Kidney tubule cell (primary cell): ENCODE measurements at regions not wholly inside any gene's neighbourhood (a gene's known extent, or its start where the extent isn't known, plus 50 kb on each side); places are given as distances from the start of the nearest gene placed in this dataset.

Experiments used
- DNase-seq: peaks from one replicate; pipeline ENCODE4 v3.0.0-alpha.2; 2018; ENCODE audit warnings: low spot score

- no peak for DNase-seq
Measured at GRCh38 chr9:94159069-94159939, 75.0 kb downstream of the PTPDC1 start.

DNA sequence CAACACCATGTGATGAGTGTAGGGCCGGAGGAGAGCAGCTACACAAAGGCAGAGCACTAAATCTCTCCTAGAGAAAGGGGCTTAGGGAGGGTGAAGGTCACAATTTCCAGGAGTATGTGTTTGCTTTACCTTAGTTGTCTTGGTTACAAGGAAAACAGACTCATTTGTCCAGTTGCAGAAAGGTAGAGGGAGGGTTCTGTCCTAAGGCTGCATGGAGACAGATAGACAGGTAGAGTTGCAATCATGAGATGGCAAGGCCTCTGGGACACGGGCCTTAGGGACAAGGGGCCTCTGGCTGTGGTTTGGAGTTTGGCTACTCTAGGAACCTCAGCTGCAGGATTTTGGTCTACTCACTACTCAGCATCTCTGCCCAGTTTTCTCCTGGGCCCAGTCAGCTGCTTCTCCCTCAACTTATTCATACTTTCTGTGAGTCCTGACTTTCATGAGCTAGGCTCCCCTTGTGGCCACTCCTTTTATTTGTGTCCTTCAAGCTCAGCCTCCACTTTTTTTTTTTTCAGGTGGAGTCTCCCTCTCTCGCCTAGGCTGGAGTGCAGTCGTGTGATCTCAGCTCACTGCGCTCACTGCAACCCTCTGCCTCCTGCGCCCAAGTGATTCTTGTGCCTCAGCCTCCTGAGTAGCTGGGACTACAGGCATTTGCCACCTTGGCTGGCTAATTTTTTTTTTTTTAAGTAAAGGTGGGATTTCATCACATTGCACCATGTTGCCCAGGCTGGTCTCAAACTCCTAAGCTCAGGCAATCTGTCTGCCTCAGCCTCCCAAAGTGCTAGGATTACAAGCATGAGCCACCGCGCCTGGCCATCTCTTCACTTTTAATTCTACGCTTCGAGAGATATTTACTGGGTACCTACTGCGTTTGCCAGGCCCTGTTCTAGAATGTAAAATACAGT, 76.6 kb downstream of the PTPDC1 start:
- DNase-seq = no peak

GRCh38 chr9:94161673-94162072, 77.4 kb downstream of the PTPDC1 start:
- DNase-seq = no peak

GRCh38 chr9:94164806-94165549, 80.7 kb downstream of the PTPDC1 start:
- no peak for DNase-seq

DNA sequence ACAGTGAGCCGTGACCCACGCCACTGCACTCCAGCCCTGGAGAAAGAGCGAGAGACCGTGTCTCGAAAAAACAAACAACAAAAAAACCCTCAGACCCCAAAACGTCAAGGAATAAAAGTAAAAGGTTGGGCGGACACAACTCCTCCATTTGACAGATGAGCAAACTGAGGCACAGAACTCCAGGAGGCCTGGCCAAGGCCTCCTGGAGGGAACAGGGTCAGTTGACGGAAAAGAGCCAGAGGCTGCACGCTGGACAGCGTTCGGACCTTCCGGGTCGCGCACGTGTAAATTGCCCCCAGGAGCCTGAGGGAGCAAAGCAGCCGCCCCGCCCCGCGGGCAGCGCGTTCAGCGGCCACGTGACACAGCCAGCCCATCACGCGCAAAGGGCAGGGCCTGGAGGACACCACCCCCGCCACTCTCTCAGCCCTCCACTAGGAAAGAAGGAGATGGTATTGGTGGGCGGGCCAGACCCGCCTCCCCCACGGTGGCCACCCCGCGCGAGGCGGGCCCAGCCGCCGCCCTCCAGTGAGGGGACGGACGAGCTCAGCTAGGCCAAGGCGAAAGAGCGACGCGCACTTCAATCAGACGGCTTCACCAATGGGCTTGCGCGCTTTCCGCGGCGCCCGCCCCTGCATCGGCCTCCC, 81.5 kb downstream of the PTPDC1 start:
- peak; percentile 99 for DNase-seq

DNA sequence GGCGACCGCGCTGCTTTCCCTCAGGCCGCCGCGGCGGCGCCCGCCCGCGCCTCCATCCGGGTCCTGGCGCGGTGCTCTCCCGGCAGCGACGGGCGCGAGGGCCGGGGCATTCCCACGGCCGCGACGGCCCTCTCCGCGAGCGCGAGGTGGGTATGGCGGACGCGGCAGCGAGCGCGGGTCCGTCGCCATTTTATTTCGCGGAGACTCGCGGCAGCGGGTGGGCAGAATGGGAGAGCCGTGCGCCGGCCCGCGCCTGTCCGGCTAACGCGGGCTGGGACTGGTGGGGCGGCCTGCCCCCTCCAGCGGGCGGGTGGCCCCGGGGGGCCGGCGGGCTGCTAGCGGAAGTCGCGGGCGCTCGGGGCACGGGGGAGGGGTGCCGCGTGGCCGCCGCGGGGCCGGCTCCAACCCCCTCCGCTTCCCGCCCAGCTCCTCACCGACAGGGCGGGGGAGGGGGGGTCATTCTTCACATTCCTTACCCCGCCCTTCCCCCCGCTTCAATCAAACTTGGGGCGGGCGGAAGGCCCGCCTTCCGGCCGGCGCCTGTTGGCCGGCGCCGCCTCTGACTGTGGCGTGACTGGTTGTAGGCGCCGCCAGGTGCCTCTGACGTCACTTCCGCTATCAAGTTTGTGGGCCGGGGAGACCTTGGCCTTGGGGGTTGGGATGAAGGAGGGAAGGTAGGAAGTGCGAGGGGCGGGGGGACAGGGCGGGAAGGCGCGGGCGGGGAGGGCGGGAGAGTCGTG, 82.1 kb downstream of the PTPDC1 start:
- peak; percentile 99 for DNase-seq

- no peak for DNase-seq
Measured at GRCh38 chr9:94166976-94167346, 82.7 kb downstream of the PTPDC1 start.

DNA sequence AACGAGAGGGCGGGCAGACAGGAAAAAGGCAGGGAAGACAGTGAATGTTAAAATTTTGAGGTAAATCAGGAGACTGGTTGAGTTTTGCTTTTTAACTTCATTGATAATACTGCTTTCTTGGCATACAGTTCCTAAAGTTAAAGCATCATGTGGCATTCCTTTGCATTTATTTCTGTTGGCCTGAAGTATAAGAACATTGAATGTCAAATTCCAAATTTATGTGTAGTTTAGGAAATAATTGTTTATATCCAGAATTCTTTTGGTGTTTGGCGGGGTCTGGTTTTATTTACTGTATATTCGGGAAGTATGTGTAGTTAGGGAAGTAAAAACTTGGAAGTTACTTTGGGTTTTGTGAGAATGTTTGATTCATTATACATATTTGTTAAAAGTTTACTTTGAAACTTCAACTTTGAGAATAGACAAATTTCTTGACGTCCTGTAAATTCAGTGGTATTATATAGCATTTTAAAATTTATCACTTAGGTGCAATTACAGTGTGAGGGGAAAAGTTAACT, 83.2 kb downstream of the PTPDC1 start:
- DNase-seq = no peak

DNA sequence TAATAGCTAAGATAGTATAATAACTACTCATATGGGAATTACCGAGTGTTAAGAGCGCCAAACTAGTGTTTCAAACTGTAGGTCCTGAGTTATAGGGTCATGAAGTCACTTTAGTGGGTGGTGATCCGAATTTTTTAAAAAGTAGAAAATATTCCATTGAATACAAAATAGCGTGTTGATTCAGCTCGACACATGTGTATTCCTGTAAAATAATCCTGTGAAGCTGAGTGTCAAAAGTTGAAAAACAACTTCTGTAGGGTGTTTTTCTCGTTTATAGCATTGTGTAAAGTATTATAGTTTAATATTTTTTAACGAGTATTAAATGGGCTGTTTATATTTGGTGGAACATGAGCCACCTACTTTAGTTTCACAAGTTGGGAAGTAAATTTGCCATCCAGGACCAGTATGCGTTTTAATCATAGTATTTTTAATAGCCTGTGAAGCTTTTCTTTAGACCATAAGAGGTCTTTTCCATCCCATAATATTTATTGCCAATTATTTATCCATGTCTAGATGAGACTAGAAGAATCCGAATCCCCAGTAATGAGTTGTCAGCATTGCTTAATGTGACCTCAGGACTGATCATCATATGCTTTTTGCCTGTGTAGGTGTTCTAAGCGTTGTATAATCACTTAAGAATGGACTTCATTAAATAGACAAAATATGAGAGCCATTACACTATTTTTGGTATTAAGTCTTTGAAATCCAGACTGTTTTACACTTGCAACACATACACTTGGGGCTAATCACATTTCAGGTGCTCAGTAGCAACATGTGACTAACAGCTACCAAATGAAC, 84.1 kb downstream of the PTPDC1 start:
- peak; percentile 33 for DNase-seq

GRCh38 chr9:94169968-94170367, 85.7 kb downstream of the PTPDC1 start:
- no peak for DNase-seq

- DNase-seq = no peak
Measured at GRCh38 chr9:94173632-94174031, 85.5 kb upstream of the ZNF169 start.

DNA sequence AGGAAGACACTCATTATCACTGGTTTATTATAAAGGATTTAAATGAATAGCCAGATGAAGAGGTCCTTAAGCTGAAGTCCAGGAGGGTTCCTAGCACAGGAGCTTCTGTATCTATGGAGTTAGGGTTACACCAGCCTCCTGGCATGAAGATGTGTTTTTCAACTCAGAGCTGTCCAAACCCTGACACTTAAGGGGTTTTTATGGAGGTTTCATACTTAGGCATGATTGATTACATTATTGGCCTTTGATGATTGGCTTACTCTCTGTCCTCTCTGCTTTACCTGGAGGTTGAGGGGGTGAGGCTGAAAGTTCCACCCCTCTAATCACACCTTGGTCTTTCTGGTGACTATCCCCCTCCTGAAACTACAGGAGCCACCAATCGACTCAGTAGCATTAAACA, 84.9 kb upstream of the ZNF169 start:
- no peak for DNase-seq

DNA sequence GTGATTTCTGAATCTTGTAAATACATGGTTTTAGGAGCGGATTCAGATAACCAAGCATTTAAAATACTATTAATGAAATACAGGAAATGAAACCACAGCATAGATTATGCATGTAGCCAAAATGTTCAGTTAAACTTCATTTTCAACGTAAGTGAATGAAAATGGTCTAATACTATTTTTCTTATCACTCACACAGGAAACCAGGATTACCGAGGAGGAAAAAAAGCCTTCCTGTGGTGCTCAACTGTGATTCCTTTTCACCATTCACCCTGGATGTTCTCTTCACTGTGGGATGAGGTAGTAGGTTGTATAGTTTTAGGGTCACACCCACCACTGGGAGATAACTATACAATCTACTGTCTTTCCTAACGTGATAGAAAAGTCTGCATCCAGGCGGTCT, 83.4 kb upstream of the ZNF169 start:
- DNase-seq = no peak

DNA sequence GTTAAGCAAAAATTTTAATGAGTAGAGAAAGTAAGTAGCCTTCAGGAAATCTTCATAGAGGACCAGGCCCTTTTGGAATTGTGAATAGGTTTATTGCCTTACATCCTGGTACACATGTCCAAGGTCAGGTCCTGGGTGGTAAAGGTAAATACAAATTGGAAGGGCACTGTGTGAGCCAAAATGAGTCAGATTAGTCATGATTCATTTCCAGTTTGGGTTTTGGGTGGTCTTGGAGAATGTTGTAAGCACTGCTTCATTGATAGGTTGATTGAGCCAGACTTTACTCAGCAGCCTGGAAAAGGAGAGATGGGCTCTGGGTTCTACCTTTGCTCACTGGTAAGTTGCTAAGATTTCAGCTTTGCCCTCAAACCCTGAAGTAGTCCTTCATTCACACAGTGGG, 82.5 kb upstream of the ZNF169 start:
- no peak for DNase-seq

DNA sequence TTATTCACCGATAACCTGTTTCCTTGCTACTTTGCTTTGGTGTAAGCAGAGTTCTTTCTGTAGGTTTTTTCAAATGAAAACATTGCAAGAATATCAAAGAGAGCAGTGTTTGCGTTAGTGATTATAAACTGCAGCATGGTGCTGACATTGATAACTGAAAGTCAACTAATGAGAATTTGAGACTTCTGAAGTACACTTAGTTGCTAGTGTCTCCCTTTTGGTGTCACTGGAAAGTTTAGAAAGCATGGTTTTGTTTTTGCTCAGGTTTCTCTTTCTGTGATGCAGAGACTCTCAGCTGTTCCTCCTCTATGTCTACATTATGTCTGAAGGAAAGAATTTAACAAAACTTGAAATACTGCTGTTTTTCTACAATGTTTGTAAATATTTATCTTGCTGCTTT, 80.2 kb upstream of the ZNF169 start:
- no peak for DNase-seq

DNA sequence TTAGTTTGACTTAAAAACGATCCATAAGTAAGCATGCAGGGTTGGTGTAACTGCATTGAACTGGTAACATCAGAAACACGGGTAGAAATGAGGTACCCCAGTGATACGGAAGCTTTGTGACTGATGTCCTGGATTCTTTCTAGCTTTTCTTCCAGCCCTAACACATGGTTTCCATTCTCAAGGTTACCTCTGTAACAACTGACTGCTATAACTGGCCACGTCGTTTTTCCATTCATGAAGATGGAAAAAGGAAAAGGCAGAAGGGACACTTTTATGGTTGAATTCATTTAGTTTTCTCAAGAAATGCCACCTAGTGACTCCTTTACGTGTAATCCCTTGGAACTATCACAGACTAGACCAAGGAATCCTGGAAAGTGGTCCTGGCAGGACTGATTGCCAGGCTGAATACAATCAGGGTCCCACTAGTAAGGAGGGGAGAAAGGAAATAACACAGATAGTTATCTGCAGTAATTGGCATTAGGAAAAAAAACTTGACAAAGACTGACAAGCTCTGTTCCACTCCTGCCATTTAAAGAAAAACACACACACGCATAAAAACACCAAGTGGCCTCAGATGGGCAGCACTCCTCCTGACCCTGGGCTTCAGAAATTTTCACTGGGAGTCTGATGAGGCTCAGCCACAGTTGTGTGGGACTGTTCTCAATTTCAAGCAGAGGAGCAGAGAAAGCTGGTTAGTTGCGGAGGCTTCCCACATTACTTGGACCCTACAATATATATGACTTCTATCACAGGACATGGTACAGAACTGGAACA, 77.5 kb upstream of the ZNF169 start:
- DNase-seq = no peak

DNA sequence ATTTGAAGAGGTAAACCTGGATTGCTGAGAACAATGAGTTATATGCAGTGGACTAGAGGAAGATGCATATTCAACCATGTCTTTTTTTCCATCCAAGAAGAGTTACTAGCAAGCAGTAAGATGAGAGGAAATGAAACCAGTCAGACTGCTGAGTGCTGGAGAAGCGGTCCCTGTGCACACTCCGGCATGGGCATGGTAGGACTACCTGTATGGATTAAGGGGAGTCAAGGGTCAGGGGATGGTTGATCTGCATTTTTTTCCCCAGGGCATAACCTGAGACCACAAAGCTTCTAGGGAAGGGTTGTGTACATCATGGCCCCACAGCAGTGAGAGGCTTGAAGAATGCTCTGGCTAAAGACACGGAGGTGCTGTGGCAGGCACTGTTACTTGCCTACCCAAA, 76.6 kb upstream of the ZNF169 start:
- DNase-seq = no peak

DNA sequence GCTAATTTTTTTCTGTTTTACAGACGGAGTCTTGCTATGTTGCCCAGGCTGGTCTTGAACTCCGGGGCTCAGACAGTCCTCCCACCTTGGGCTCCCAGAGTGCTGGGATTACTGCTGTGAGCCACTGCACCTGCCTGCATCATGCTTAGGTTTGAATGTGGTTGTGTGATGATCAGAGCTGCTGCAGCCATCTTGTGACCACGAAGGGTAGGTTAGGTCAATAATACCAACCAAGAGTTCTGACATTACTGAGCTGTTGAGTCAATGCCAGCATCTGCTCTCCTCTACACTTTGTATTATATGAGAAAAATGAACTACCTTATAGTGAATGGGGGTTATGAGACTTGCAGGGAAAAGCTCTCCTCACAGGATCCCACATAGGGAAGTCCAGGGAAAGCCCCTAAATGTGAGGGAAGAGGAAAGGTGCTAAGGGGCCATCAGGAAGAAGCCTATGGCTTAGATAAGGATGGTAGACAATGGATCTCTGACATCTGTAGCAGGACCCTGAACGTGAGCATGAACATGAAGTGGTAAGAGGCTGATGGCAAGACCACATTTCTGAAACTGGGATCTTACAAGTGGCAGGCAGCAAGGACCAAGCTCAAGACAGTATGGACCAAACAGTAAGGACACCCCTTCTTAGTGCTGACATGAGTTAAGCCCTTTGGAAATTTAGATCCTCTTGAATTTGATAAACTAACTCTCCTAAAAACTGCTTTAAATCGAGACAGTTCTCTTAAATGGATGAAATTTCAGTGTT, 75.7 kb upstream of the ZNF169 start:
- no peak for DNase-seq

- DNase-seq = no peak
Measured at GRCh38 chr9:94188246-94188645, 70.9 kb upstream of the ZNF169 start.
